HEK293T (cell line): ENCODE measurements at regions not wholly inside any gene's neighbourhood (a gene's known extent, or its start where the extent isn't known, plus 50 kb on each side); places are given as distances from the start of the nearest gene placed in this dataset.

Experiments
- ARNT ChIP-seq: fragments of 450-650 bp; IDR thresholded peaks from 2 replicates; pipeline ENCODE4 v1.6.1; 2017; ENCODE audit warnings: mild to moderate bottlenecking
- BHLHE40 ChIP-seq: fragments of 450-650 bp; IDR thresholded peaks from 2 replicates; pipeline ENCODE4 v1.6.1; 2016; ENCODE audit warnings: mild to moderate bottlenecking, moderate library complexity, borderline replicate concordance
- CTBP1 ChIP-seq: fragments of 450-650 bp; IDR thresholded peaks from 2 replicates; pipeline ENCODE4 v1.6.1; 2016; ENCODE audit warnings: borderline replicate concordance
- ELF4 ChIP-seq: fragments of 450-650 bp; IDR thresholded peaks from 2 replicates; pipeline ENCODE4 v1.6.1; 2017; ENCODE audit warnings: antibody characterized with exemption
- FOXA1 ChIP-seq: fragments of 450-650 bp; IDR thresholded peaks from 2 replicates; pipeline ENCODE4 v1.6.1; 2016; ENCODE audit warnings: mild to moderate bottlenecking
- FOXM1 ChIP-seq: fragments of 450-650 bp; IDR thresholded peaks from 2 replicates; pipeline ENCODE4 v1.6.1; 2017; ENCODE audit warnings: mild to moderate bottlenecking, borderline replicate concordance
- HDGF ChIP-seq: fragments of 450-650 bp; IDR thresholded peaks from 2 replicates; pipeline ENCODE4 v1.6.1; 2017; ENCODE audit warnings: antibody characterized with exemption, borderline replicate concordance
- L3MBTL2 ChIP-seq: fragments of 450-650 bp; conservative IDR thresholded peaks from 2 replicates; pipeline ENCODE4 v1.6.1; 2016; ENCODE audit warnings: mild to moderate bottlenecking
- SUZ12 ChIP-seq: fragments of 450-650 bp; IDR thresholded peaks from 2 replicates; pipeline ENCODE4 v1.6.1; 2016; ENCODE audit warnings: mild to moderate bottlenecking
- TARDBP ChIP-seq: fragments of 450-650 bp; IDR thresholded peaks from 2 replicates; pipeline ENCODE4 v1.6.1; 2016
- ZNF384 ChIP-seq: fragments of 450-650 bp; IDR thresholded peaks from 2 replicates; pipeline ENCODE4 v1.6.1; 2016
- TF ChIP-seq, protein P1 (sequence below): fragments of 450-650 bp; IDR thresholded peaks from 2 replicates; pipeline ENCODE4 v1.6.1; 2016

DNA sequence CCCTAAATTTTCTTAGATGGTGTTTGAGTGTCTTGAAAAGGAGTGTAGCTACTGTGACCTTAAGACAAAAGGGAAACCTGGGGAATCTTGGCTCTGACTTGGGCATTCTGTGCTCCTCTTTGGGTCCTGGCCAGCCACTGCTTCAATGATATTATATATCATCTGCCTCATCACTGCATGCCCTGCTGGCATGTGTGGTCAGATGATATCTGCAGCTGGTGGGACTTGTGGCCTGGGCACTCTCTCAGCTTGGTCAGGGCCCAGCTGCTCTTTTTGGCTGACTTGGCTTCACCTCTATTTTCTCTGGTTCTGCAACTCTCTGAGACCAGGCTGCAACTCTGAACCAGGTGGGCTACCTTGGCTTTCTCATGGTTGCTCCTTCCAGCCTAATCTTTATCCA, 446.1 kb upstream of the RARB start:
- TF ChIP-seq, protein P1, sequence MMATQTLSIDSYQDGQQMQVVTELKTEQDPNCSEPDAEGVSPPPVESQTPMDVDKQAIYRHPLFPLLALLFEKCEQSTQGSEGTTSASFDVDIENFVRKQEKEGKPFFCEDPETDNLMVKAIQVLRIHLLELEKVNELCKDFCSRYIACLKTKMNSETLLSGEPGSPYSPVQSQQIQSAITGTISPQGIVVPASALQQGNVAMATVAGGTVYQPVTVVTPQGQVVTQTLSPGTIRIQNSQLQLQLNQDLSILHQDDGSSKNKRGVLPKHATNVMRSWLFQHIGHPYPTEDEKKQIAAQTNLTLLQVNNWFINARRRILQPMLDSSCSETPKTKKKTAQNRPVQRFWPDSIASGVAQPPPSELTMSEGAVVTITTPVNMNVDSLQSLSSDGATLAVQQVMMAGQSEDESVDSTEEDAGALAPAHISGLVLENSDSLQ = no peak
- TF ChIP-seq FOXA1 (no peak), ZNF384 (no peak), L3MBTL2 (no peak), HDGF (no peak), BHLHE40 (no peak), ARNT (no peak), SUZ12 (no peak), ELF4 (no peak), FOXM1 (no peak), CTBP1 (no peak), TARDBP (no peak)
